ENCODE measurements at regions not wholly inside any gene's neighbourhood (a gene's known extent, or its start where the extent isn't known, plus 50 kb on each side); places are given as distances from the start of the nearest gene placed in this dataset.

GRCh38 chr15:93414576-93415231 lies 325.7 kb upstream of the RGMA start:
- DNase-seq = no peak

GRCh38 chr15:93413745-93414144 lies 324.7 kb upstream of the RGMA start:
- no peak for DNase-seq

- no peak for DNase-seq
These were observed 310.1 kb upstream of the RGMA start for GRCh38 chr15:93399121-93399520.

GRCh38 chr15:93389211-93389610 lies 300.2 kb upstream of the RGMA start:
- no peak for DNase-seq

- DNase-seq = no peak
These were observed 295.9 kb upstream of the RGMA start for GRCh38 chr15:93384886-93385285.

- DNase-seq = peak; percentile 58
These were observed 293.3 kb upstream of the RGMA start for GRCh38 chr15:93382200-93382820.

- DNase-seq = peak; percentile 70
These were observed 289.5 kb upstream of the RGMA start for GRCh38 chr15:93378558-93378957.

- no peak for DNase-seq
These were observed 283.8 kb upstream of the RGMA start for GRCh38 chr15:93372865-93373223.

GRCh38 chr15:93372208-93372864 lies 283.3 kb upstream of the RGMA start:
- DNase-seq = no peak

- no peak for DNase-seq
These were observed 277.5 kb upstream of the RGMA start for GRCh38 chr15:93366387-93367100.

- no peak for DNase-seq
These were observed 273.8 kb upstream of the RGMA start for GRCh38 chr15:93362821-93363220.

GRCh38 chr15:93362203-93362602 lies 273.2 kb upstream of the RGMA start:
- no peak for DNase-seq

GRCh38 chr15:93361703-93362102 lies 272.7 kb upstream of the RGMA start:
- DNase-seq = no peak

GRCh38 chr15:93360976-93361375 lies 272.0 kb upstream of the RGMA start:
- DNase-seq = no peak

- no peak for DNase-seq
These were observed 271.3 kb upstream of the RGMA start for GRCh38 chr15:93360318-93360717.

GRCh38 chr15:93359425-93360131 lies 270.6 kb upstream of the RGMA start:
- peak; percentile 51 for DNase-seq

- DNase-seq = no peak
These were observed 270.0 kb upstream of the RGMA start for GRCh38 chr15:93359060-93359408.

- no peak for DNase-seq
These were observed 269.4 kb upstream of the RGMA start for GRCh38 chr15:93358166-93359059.

- no peak for DNase-seq
These were observed 259.9 kb upstream of the RGMA start for GRCh38 chr15:93348711-93349545.

- no peak for DNase-seq
These were observed 259.0 kb upstream of the RGMA start for GRCh38 chr15:93347986-93348385.

- DNase-seq = no peak
These were observed 257.0 kb upstream of the RGMA start for GRCh38 chr15:93345981-93346380.

Data from right forelimb (tissue), 1 donor.